ENCODE measurements at regions not wholly inside any gene's neighbourhood (a gene's known extent, or its start where the extent isn't known, plus 50 kb on each side); places are given as distances from the start of the nearest gene placed in this dataset.
A peak's percentile ranks its signal among the peaks of the same experiment; 100 is the strongest.

DNA sequence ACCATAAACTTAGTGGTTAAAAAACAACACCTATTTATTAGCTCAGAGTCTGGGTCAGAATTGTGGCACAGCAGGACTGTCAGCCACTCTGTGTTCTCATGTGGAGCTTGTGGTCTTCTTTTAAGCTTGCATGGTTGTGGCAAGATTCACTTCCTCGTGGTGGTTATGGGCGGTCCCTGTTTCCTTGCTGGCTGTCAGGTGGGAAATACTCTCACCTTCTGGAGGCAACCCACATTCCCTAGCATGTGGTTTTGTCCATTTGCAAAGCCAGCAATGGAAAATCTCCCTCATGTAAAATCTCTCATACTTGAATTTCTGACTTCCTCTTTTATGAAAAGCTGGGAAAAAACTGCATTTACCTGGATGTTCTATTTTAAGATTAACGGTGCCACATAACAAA, 229.8 kb downstream of the ALX1 start (continued):
- TF ChIP-seq MYBL2 (CRISPR knock-in tag; IDR thresholded peaks at IDR 0.05) (no peak), ZNF423 (CRISPR knock-in tag; IDR thresholded peaks at IDR 0.05) (no peak)
- TF ChIP-seq, protein P1, sequence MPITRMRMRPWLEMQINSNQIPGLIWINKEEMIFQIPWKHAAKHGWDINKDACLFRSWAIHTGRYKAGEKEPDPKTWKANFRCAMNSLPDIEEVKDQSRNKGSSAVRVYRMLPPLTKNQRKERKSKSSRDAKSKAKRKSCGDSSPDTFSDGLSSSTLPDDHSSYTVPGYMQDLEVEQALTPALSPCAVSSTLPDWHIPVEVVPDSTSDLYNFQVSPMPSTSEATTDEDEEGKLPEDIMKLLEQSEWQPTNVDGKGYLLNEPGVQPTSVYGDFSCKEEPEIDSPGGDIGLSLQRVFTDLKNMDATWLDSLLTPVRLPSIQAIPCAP (CRISPR knock-in tag; IDR thresholded peaks at IDR 0.05) = no peak

GRCh38 chr12:85516039-85516438, 236.0 kb downstream of the ALX1 start:
- Mint-ChIP-seq H3K27me3 (ENCODE audit: low read depth) (no peaks in the 10 kb centered on the region), H3K27ac (no peak overlapping the region), H3K4me1 (peaks cover 28% of the 10 kb centered on the region), H3K9me3 (no peaks in the 10 kb centered on the region), H3K36me3 (no peaks in the 10 kb centered on the region), H3K4me3 (no peak overlapping the region)
- CTCF ChIA-PET = no interaction called here
- POLR2A ChIA-PET = no interaction called here
- no peak for DNase-seq (ENCODE audit: low spot score)
- TF ChIP-seq USF1 (CRISPR knock-in tag; IDR thresholded peaks at IDR 0.05) (no peak), TEAD1 (CRISPR knock-in tag; IDR thresholded peaks at IDR 0.05) (no peak), SP1 (CRISPR knock-in tag; conservative IDR thresholded peaks at IDR 0.05) (no peak), GABPB1 (CRISPR knock-in tag; IDR thresholded peaks at IDR 0.05) (no peak)
- TF ChIP-seq, protein P2, sequence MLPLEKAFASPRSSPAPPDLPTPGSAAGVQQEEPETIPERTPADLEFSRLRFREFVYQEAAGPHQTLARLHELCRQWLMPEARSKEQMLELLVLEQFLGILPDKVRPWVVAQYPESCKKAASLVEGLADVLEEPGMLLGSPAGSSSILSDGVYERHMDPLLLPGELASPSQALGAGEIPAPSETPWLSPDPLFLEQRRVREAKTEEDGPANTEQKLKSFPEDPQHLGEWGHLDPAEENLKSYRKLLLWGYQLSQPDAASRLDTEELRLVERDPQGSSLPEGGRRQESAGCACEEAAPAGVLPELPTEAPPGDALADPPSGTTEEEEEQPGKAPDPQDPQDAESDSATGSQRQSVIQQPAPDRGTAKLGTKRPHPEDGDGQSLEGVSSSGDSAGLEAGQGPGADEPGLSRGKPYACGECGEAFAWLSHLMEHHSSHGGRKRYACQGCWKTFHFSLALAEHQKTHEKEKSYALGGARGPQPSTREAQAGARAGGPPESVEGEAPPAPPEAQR (CRISPR knock-in tag; IDR thresholded peaks at IDR 0.05) = no peak
- ATAC-seq = no peak

- no peaks in the 10 kb centered on the region for H3K27me3 Mint-ChIP-seq (ENCODE audit: low read depth)
- ATAC-seq (peak; percentile 31), DNase-seq (ENCODE audit: low spot score) (no peak)
- peaks cover 28% of the 10 kb centered on the region for H3K4me1 Mint-ChIP-seq
- no peak overlapping the region for H3K4me3 Mint-ChIP-seq
- POLR2A ChIA-PET = no interaction called here
- H3K9me3 Mint-ChIP-seq = peaks cover 4% of the 10 kb centered on the region
- peak overlapping the region; percentile 69; the same call in 1 of the 2 replicates for H3K27ac Mint-ChIP-seq
- CTCF ChIA-PET = no interaction called here
- no peaks in the 10 kb centered on the region for H3K36me3 Mint-ChIP-seq
- no peak for TF ChIP-seq ATF6 (CRISPR knock-in tag; IDR thresholded peaks at IDR 0.05)
- no peak for TF ChIP-seq FOXP4 (CRISPR knock-in tag; IDR thresholded peaks at IDR 0.05)
- TF ChIP-seq, protein P3, sequence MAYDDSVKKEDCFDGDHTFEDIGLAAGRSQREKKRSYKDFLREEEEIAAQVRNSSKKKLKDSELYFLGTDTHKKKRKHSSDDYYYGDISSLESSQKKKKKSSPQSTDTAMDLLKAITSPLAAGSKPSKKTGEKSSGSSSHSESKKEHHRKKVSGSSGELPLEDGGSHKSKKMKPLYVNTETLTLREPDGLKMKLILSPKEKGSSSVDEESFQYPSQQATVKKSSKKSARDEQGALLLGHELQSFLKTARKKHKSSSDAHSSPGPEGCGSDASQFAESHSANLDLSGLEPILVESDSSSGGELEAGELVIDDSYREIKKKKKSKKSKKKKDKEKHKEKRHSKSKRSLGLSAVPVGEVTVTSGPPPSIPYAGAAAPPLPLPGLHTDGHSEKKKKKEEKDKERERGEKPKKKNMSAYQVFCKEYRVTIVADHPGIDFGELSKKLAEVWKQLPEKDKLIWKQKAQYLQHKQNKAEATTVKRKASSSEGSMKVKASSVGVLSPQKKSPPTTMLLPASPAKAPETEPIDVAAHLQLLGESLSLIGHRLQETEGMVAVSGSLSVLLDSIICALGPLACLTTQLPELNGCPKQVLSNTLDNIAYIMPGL (CRISPR knock-in tag; IDR thresholded peaks at IDR 0.05) = no peak
- no peak for TF ChIP-seq FOXJ3 (CRISPR knock-in tag; IDR thresholded peaks at IDR 0.05; ENCODE audit: borderline replicate concordance)
- TF ChIP-seq AR (CRISPR knock-in tag; IDR thresholded peaks at IDR 0.05) = no peak
- no peak for TF ChIP-seq ZNF396 (CRISPR knock-in tag; IDR thresholded peaks at IDR 0.05; ENCODE audit: borderline replicate concordance)
- no peak for TF ChIP-seq MXD4 (CRISPR knock-in tag; IDR thresholded peaks at IDR 0.05; ENCODE audit: borderline replicate concordance)
- no peak for TF ChIP-seq ZNF671 (CRISPR knock-in tag; IDR thresholded peaks at IDR 0.05)
- TF ChIP-seq, protein P4, sequence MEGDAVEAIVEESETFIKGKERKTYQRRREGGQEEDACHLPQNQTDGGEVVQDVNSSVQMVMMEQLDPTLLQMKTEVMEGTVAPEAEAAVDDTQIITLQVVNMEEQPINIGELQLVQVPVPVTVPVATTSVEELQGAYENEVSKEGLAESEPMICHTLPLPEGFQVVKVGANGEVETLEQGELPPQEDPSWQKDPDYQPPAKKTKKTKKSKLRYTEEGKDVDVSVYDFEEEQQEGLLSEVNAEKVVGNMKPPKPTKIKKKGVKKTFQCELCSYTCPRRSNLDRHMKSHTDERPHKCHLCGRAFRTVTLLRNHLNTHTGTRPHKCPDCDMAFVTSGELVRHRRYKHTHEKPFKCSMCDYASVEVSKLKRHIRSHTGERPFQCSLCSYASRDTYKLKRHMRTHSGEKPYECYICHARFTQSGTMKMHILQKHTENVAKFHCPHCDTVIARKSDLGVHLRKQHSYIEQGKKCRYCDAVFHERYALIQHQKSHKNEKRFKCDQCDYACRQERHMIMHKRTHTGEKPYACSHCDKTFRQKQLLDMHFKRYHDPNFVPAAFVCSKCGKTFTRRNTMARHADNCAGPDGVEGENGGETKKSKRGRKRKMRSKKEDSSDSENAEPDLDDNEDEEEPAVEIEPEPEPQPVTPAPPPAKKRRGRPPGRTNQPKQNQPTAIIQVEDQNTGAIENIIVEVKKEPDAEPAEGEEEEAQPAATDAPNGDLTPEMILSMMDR (IDR thresholded peaks at IDR 0.05) = no peak
- no peak for TF ChIP-seq JUN (CRISPR knock-in tag; IDR thresholded peaks at IDR 0.05)
- TF ChIP-seq NFYB (CRISPR knock-in tag; conservative IDR thresholded peaks at IDR 0.05; ENCODE audit: low read depth) = no peak
- TF ChIP-seq, protein P5, sequence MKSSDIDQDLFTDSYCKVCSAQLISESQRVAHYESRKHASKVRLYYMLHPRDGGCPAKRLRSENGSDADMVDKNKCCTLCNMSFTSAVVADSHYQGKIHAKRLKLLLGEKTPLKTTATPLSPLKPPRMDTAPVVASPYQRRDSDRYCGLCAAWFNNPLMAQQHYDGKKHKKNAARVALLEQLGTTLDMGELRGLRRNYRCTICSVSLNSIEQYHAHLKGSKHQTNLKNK (CRISPR knock-in tag; IDR thresholded peaks at IDR 0.05) = no peak
Measured at GRCh38 chr12:85516667-85517325, 236.8 kb downstream of the ALX1 start.

Data from WTC11 (cell line).